Fibroblast of villous mesenchyme (primary cell): ENCODE measurements at regions not wholly inside any gene's neighbourhood (a gene's known extent, or its start where the extent isn't known, plus 50 kb on each side); places are given as distances from the start of the nearest gene placed in this dataset.
A peak's percentile ranks its signal among the peaks of the same experiment; 100 is the strongest.
"Not testable (repeated sequence)": the region's sequence is repeated elsewhere in the genome, so short reads cannot be mapped to it uniquely, and the experiment has no call there.

Experiments
- DNase-seq: peaks from one replicate; pipeline ENCODE4 v3.0.0-alpha.2; 2010; ENCODE audit warnings: low read depth
- H3K4me3 ChIP-seq: 2 replicates; pipeline ENCODE4 v1.5.1; 2011; ENCODE audit warnings: low read depth, mild to moderate bottlenecking, low read length
- CTCF ChIP-seq: IDR thresholded peaks from 2 replicates; pipeline ENCODE4 v1.5.1; 2012; ENCODE audit warnings: low read depth, mild to moderate bottlenecking, low read length; ENCODE audit not compliant: insufficient read depth

DNA sequence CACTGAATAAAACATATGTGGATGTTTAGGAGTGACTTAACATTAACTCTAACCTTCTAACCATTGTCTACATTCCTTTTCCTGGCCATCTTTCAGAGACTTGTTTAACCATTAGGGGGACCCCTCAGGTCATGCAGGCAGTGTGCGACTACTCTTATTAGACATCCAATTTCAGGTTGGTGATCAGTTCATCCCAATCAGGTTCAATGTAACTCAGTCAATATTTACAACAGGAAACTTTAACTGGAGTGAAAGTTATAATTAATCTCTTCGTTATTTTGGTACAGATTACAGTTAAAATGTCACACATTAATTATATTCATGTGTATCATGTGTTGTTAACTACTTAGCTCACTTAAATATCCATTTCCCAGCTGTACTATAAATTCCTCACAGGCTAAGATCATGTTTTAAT lies 68.8 kb upstream of the RGS1 start:
- peak; percentile 49 for DNase-seq
- peak; percentile 54 for TF ChIP-seq CTCF
- H3K4me3 ChIP-seq: no peak overlapping the region

- DNase-seq: no peak
- no peak overlapping the region for H3K4me3 ChIP-seq
- TF ChIP-seq CTCF: no peak
Observed at GRCh38 chr1:192512426-192513162, 63.0 kb upstream of the RGS1 start.

GRCh38 chr1:192513196-192513595 lies 62.4 kb upstream of the RGS1 start:
- no peak for TF ChIP-seq CTCF
- no peak for DNase-seq
- H3K4me3 ChIP-seq: no peak overlapping the region

DNA sequence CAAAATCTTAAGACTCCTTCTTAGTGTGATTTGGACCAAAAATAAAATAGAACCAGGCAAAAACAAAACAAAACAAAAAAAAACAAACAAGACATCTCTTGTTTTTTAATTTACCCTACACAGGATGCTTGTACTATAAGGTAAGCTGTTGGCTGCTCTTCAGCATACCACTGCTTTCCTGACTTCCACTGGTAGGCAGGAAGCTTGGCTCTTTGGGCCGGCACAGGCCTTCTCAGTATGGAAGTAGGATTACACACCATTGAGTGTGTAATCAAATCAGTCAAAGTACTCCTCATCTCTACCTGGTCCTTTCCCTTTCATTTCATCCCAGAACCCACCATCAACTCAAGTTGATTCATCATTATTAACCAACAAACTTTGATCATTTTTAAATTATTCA lies 61.9 kb upstream of the RGS1 start:
- DNase-seq: no peak
- TF ChIP-seq CTCF: no peak

GRCh38 chr1:192516776-192517297 lies 58.7 kb upstream of the RGS1 start:
- no peak for TF ChIP-seq CTCF
- DNase-seq: peak; percentile 69
- no peak overlapping the region for H3K4me3 ChIP-seq

More for the DNA sequence above, 61.9 kb upstream of the RGS1 start:
- no peak overlapping the region for H3K4me3 ChIP-seq

- not testable (repeated sequence) for DNase-seq, H3K4me3 ChIP-seq
Observed at GRCh38 chr1:192517716-192518355, 57.7 kb upstream of the RGS1 start.

DNA sequence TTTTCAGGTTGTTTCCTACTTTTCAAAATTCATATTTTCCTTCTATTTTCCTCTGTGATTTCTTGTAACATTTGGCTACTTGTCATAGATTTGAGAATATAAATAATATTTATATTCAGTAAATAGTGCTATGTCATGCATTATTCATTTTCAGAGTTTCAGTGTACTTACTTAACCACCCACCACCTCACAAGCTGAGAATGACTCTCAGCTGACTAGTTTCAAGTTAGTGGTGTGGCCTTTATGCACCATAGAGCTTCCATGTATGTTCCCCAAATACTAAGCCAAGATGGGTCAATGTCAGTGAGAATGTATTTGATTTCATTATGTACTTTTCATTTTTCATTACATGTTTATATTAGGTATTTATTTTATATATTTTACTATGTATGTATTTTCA lies 56.9 kb upstream of the RGS1 start:
- no peak for DNase-seq
- no peak overlapping the region for H3K4me3 ChIP-seq
- TF ChIP-seq CTCF: no peak
